IMR-90 (cell line): ENCODE measurements at regions not wholly inside any gene's neighbourhood (a gene's known extent, or its start where the extent isn't known, plus 50 kb on each side); places are given as distances from the start of the nearest gene placed in this dataset.

Experiments
- ATAC-seq: fragments of 200-7000 bp; cut with Tn5 transposase; 2 replicates; pipeline ENCODE4 v1.9.1; 2020; ENCODE audit warnings: low read depth, mild to moderate bottlenecking, moderate library complexity
- BruUV-seq: library from RNA; stranded (reverse); fragments of 400-500 nt; replicated peaks from 2 replicates; lab custom pipeline; 2021; lab: Mats Ljungman, UMichigan
- CTCF ChIA-PET: fragments of 300-600 bp; formaldehyde crosslinking; extraction: SDS; loops from one replicate; lab custom pipeline; 2021; ENCODE audit warnings: antibody characterized with exemption; lab: Yijun Ruan, JAX
- POLR2A ChIA-PET: fragments of 300-600 bp; sonication (Branson Sonifier 250); formaldehyde crosslinking; loops from one replicate; lab custom pipeline; 2022; ENCODE audit warnings: antibody characterized with exemption; ENCODE audit not compliant: unreplicated experiment; lab: Charles Lee
- DNase-seq: peaks from one replicate; pipeline ENCODE4 v3.0.0; 2013
- H2AFZ ChIP-seq: replicated peaks from 2 replicates; pipeline ENCODE3; 2013; ENCODE audit warnings: low read length, mild to moderate bottlenecking; ENCODE audit not compliant: poor library complexity
- H2AK5ac ChIP-seq: 2 replicates; pipeline ENCODE4 v1.6.1; 2013; ENCODE audit warnings: low read depth, low read length, inconsistent platforms
- H2AK9ac ChIP-seq: replicated peaks from 2 replicates; pipeline ENCODE3; 2013; ENCODE audit warnings: mild to moderate bottlenecking, low read depth, low read length, moderate library complexity; ENCODE audit not compliant: poor library complexity
- H2BK120ac ChIP-seq: 2 replicates; pipeline ENCODE4 v1.6.1; 2013; ENCODE audit warnings: low read depth, low read length, inconsistent platforms
- H2BK15ac ChIP-seq: 3 replicates; pipeline ENCODE4 v1.6.1; 2013; ENCODE audit warnings: low read depth, low read length, inconsistent platforms
- H2BK20ac ChIP-seq: 2 replicates; pipeline ENCODE4 v1.6.1; 2013; ENCODE audit warnings: low read depth, mild to moderate bottlenecking, inconsistent platforms, low read length, moderate library complexity
- H2BK5ac ChIP-seq: 2 replicates; pipeline ENCODE4 v1.6.1; 2013; ENCODE audit warnings: mild to moderate bottlenecking, low read depth, low read length, inconsistent platforms; ENCODE audit not compliant: poor library complexity, severe bottlenecking
- H3K14ac ChIP-seq: replicated peaks from 2 replicates; pipeline ENCODE4 v1.6.1; 2013; ENCODE audit warnings: low read depth, low read length, inconsistent platforms
- H3K18ac ChIP-seq: 2 replicates; pipeline ENCODE4 v1.6.1; 2013; ENCODE audit warnings: low read depth, low read length, control low read depth
- H3K23ac ChIP-seq: 2 replicates; pipeline ENCODE4 v1.6.1; 2013; ENCODE audit warnings: low read depth, low read length, inconsistent platforms
- H3K27ac ChIP-seq: 2 replicates; pipeline ENCODE4 v1.5.1; 2013; ENCODE audit warnings: mild to moderate bottlenecking, control low read depth, low read length; ENCODE audit not compliant: insufficient read depth
- H3K27me3 ChIP-seq: 2 replicates; pipeline ENCODE4 v1.6.1; 2013; ENCODE audit warnings: low read length; ENCODE audit not compliant: control insufficient read depth, insufficient read depth
- H3K36me3 ChIP-seq: 2 replicates; pipeline ENCODE4 v1.6.1; 2013; ENCODE audit warnings: low read length, mixed read lengths; ENCODE audit not compliant: control insufficient read depth, insufficient read depth
- H3K4ac ChIP-seq: 2 replicates; pipeline ENCODE4 v1.6.1; 2013; ENCODE audit warnings: low read depth, low read length, inconsistent platforms
- H3K4me1 ChIP-seq: 2 replicates; pipeline ENCODE4 v1.6.1; 2013; ENCODE audit warnings: low read length, mixed read lengths; ENCODE audit not compliant: control insufficient read depth, insufficient read depth
- H3K4me2 ChIP-seq: 2 replicates; pipeline ENCODE4 v1.6.1; 2013; ENCODE audit warnings: low read depth, mild to moderate bottlenecking, control low read depth, low read length, moderate library complexity
- H3K4me3 ChIP-seq: 2 replicates; pipeline ENCODE4 v1.5.1; 2013; ENCODE audit warnings: low read depth, mild to moderate bottlenecking, control low read depth, low read length, moderate library complexity; ENCODE audit not compliant: insufficient read depth
- H3K56ac ChIP-seq: 2 replicates; pipeline ENCODE4 v1.6.1; 2013; ENCODE audit warnings: low read length, inconsistent platforms; ENCODE audit not compliant: insufficient read depth; ENCODE audit errors: extremely low read depth
- H3K79me1 ChIP-seq, 2 experiments: 2 replicates each; pipeline ENCODE4 v1.6.1; 2013; ENCODE audit warnings: low read length in 2 of 2, inconsistent platforms in 1 of 2, low read depth in 1 of 2
- H3K9ac ChIP-seq: 2 replicates; pipeline ENCODE4 v1.6.1; 2013; ENCODE audit warnings: low read depth, low read length, control low read depth
- H3K9me1 ChIP-seq: 2 replicates; pipeline ENCODE4 v1.6.1; 2013; ENCODE audit warnings: low read length, inconsistent platforms; ENCODE audit not compliant: insufficient read depth
- H3K9me3 ChIP-seq: 2 replicates; pipeline ENCODE4 v1.6.1; 2013; ENCODE audit warnings: low read length; ENCODE audit not compliant: control insufficient read depth, insufficient read depth
- H4K20me1 ChIP-seq: 2 replicates; pipeline ENCODE4 v1.6.1; 2013; ENCODE audit warnings: low read length, inconsistent platforms; ENCODE audit not compliant: insufficient read depth
- H4K5ac ChIP-seq: 2 replicates; pipeline ENCODE4 v1.6.1; 2013; ENCODE audit warnings: mild to moderate bottlenecking, low read depth, low read length, control low read depth
- H4K8ac ChIP-seq, 2 experiments: 2 replicates each; pipeline ENCODE4 v1.6.1; 2013; ENCODE audit warnings: low read depth in 2 of 2, low read length in 2 of 2, control low read depth in 1 of 2, inconsistent platforms in 1 of 2
- H4K91ac ChIP-seq: 2 replicates; pipeline ENCODE4 v1.6.1; 2013; ENCODE audit warnings: low read depth, low read length, inconsistent platforms; ENCODE audit not compliant: insufficient read depth
- CEBPB ChIP-seq: IDR thresholded peaks from 2 replicates; pipeline ENCODE4 v1.6.1; 2012; ENCODE audit warnings: low read depth, low read length, improper control_type of control experiment
- CHD1 ChIP-seq: IDR thresholded peaks from 2 replicates; pipeline ENCODE4 v1.6.1; 2012; ENCODE audit warnings: low read depth, low read length, improper control_type of control experiment
- CTCF ChIP-seq: conservative IDR thresholded peaks from 2 replicates; pipeline ENCODE4 v1.5.1; 2012; ENCODE audit warnings: mild to moderate bottlenecking, low read depth, low read length, improper control_type of control experiment
- FOS ChIP-seq: fragments of 150-350 bp; IDR thresholded peaks from 2 replicates; pipeline ENCODE4 v1.6.1; 2016; ENCODE audit warnings: low read depth, low read length
- RAD21 ChIP-seq: IDR thresholded peaks from 2 replicates; pipeline ENCODE4 v1.6.1; 2012; ENCODE audit warnings: low read length, improper control_type of control experiment
- RFX5 ChIP-seq: IDR thresholded peaks from 2 replicates; pipeline ENCODE4 v1.8.0; 2012; ENCODE audit warnings: low read depth, mild to moderate bottlenecking, low read length, moderate library complexity
- WGBS, 2 experiments: methylation state at CpG; one replicate each; pipeline versions ENCODE4 v1.1.5 to v1.1.7; 2013; ENCODE audit warnings: missing lambda C conversion rate in 2 of 2; ENCODE audit not compliant: insufficient read length in 1 of 2; ENCODE audit errors: extremely low coverage in 2 of 2; 5-methylcytosine and 5-hydroxymethylcytosine counted together
- dilution Hi-C: fragments of 300-500 bp; cut with HindIII; formaldehyde crosslinking; loops from one replicate; pipeline ENCODE4 v1.14.3; 2018; ENCODE audit warnings: low sequenced_read_pairs; ENCODE audit not compliant: unreplicated experiment
- in situ Hi-C: fragments of 300-500 bp; cut with MboI; formaldehyde crosslinking; loops from 3 replicates; pipeline ENCODE4 v1.14.3; 2019; ENCODE audit warnings: low sequenced_read_pairs, inconsistent platforms, mixed read lengths
- intact Hi-C: fragments of 100-400 bp; cut with micrococcal nuclease; formaldehyde crosslinking; loops from 2 replicates; pipeline ENCODE4 v1.10.0; 2022

GRCh38 chr10:28806951-28807759 is 129.8 kb downstream of the BAMBI start:
- Histone ChIP-seq H3K27ac (peak overlapping the region; percentile 32; the same call in 1 of the 2 replicates), H3K4me3 (no peak overlapping the region), H3K9me3 (no peaks in the 10 kb centered on the region), H3K23ac (no peak overlapping the region), H4K5ac (no peak overlapping the region; the same call in 1 of the 2 replicates), H2BK5ac (no peak overlapping the region), H2AK5ac (no peak overlapping the region), H3K9ac (no peak overlapping the region), H3K4ac (no peak overlapping the region), H4K20me1 (no peaks in the 10 kb centered on the region), H3K36me3 (no peaks in the 10 kb centered on the region), H4K8ac (peak overlapping the region; percentile 37 to 55; a peak in 1 of 4 replicates), H3K4me2 (peak overlapping the region; percentile 40), H3K79me1 (no peaks in the 10 kb centered on the region), H2BK15ac (no peak overlapping the region; the same call in 2 of the 3 replicates), H3K9me1 (no peaks in the 10 kb centered on the region; the same call in 1 of the 2 replicates), H3K27me3 (no peaks in the 10 kb centered on the region), H3K14ac (peak overlapping the region; percentile 38; the same call in 1 of the 2 replicates), H3K18ac (peak overlapping the region; percentile 58), H2BK120ac (peak overlapping the region; percentile 17), H4K91ac (0 out of 2 replicates have a peak overlapping the region, but pooled peaks have one; percentile 2), H2BK20ac (peak overlapping the region; percentile 22; the same call in 1 of the 2 replicates), H2AFZ (no peak overlapping the region), H2AK9ac (no peak overlapping the region), H3K4me1 (peaks cover 25% of the 10 kb centered on the region), H3K56ac (no peak overlapping the region)
- ChIA-PET CTCF (interaction anchor here (0.8 kb wide), 1 partner anchor 21 kb away, joined by 3 read pairs; no protein-coding TSS in a partner anchor), POLR2A (no interaction called here)
- TF ChIP-seq CHD1 (no peak), CTCF (no peak), FOS (no peak), RFX5 (no peak), RAD21 (no peak), CEBPB (no peak)
- dilution Hi-C loops (no loop called here), intact Hi-C loops (no loop called here), in situ Hi-C loops (no loop called here)
- BruUV-seq, result no TSS peak
- ATAC-seq, result no peak; the same call in 1 of the 2 replicates
- WGBS, 2 experiments, result no CpG with 5 or more reads among the region's 8 CpGs
- DNase-seq, result no peak
